HEK293 (cell line): ENCODE measurements at regions not wholly inside any gene's neighbourhood (a gene's known extent, or its start where the extent isn't known, plus 50 kb on each side); places are given as distances from the start of the nearest gene placed in this dataset.

Source experiments
- CTCF ChIA-PET: fragments of 350-600 bp; formaldehyde crosslinking; extraction: SDS; loops from one replicate; lab custom pipeline; 2021; ENCODE audit warnings: antibody characterized with exemption; lab: Yijun Ruan, JAX
- POLR2A ChIA-PET: fragments of 300-600 bp; formaldehyde crosslinking; extraction: SDS; loops from one replicate; lab custom pipeline; 2020; ENCODE audit warnings: antibody characterized with exemption, inconsistent platforms; lab: Yijun Ruan, JAX
- H3K27ac ChIP-seq: fragments of 200-500 bp; sonication (Bioruptor generic); 2 replicates; pipeline ENCODE4 v1.5.1; 2014; ENCODE audit warnings: low read depth, low read length, control low read depth, inconsistent platforms; ENCODE audit errors: extremely low read depth
- H3K36me3 ChIP-seq, 2 experiments: fragments of 200-500 bp in 1 of 2; sonication (Bioruptor generic) in 1 of 2; 1 replicate in 1 of 2; 2 replicates in 1 of 2; pipeline ENCODE4 v1.5.1; 2014 to 2017; ENCODE audit warnings: inconsistent platforms in 2 of 2, low read length in 2 of 2; ENCODE audit not compliant: control insufficient read depth in 2 of 2, insufficient read depth in 1 of 2
- H3K4me1 ChIP-seq: fragments of 200-500 bp; sonication (Bioruptor generic); 2 replicates; pipeline ENCODE4 v1.5.1; 2014; ENCODE audit warnings: mild to moderate bottlenecking, low read length, inconsistent platforms; ENCODE audit not compliant: control insufficient read depth, insufficient read depth
- H3K4me3 ChIP-seq: 2 replicates; pipeline ENCODE4 v1.5.1; 2011; ENCODE audit warnings: low read depth, mild to moderate bottlenecking, control low read depth, low read length, moderate library complexity
- H3K9me3 ChIP-seq: fragments of 200-500 bp; sonication (Bioruptor generic); 2 replicates; pipeline ENCODE4 v1.5.1; 2014; ENCODE audit warnings: low read depth, low read length, inconsistent platforms; ENCODE audit not compliant: control insufficient read depth, insufficient read depth
- BCL11A ChIP-seq: fragments of 450-650 bp; formaldehyde crosslinking; IDR thresholded peaks from 2 replicates; pipeline ENCODE4 v1.5.1; 2016; ENCODE audit warnings: low read depth, missing biosample characterization, missing genetic modification characterization
- KLF8 ChIP-seq: fragments of 450-650 bp; formaldehyde crosslinking; IDR thresholded peaks from 2 replicates; pipeline ENCODE4 v1.5.1; 2016; ENCODE audit warnings: missing biosample characterization, missing genetic modification characterization
- MYNN ChIP-seq: fragments of 450-650 bp; formaldehyde crosslinking; IDR thresholded peaks from 2 replicates; pipeline ENCODE4 v1.5.1; 2016; ENCODE audit warnings: missing biosample characterization, missing genetic modification characterization, borderline replicate concordance
- ZBTB1 ChIP-seq: fragments of 450-650 bp; formaldehyde crosslinking; IDR thresholded peaks from 2 replicates; pipeline ENCODE4 v1.5.1; 2016; ENCODE audit warnings: missing biosample characterization, missing genetic modification characterization
- ZNF10 ChIP-seq: fragments of 450-650 bp; formaldehyde crosslinking; IDR thresholded peaks from 2 replicates; pipeline ENCODE4 v1.5.1; 2017; ENCODE audit warnings: missing biosample characterization, missing genetic modification characterization
- ZNF140 ChIP-seq: fragments of 450-650 bp; formaldehyde crosslinking; IDR thresholded peaks from 2 replicates; pipeline ENCODE4 v1.5.1; 2016; ENCODE audit warnings: missing biosample characterization, missing genetic modification characterization
- ZNF174 ChIP-seq: fragments of 450-650 bp; formaldehyde crosslinking; IDR thresholded peaks from 2 replicates; pipeline ENCODE4 v1.5.0; 2017; ENCODE audit warnings: missing biosample characterization, mild to moderate bottlenecking, missing genetic modification characterization
- ZNF184 ChIP-seq: fragments of 450-650 bp; IDR thresholded peaks from 2 replicates; pipeline ENCODE4 v1.5.1; 2018; ENCODE audit warnings: missing biosample characterization, mild to moderate bottlenecking, missing genetic modification characterization
- ZNF274 ChIP-seq, 2 experiments: fragments of 200-500 bp in 1 of 2; fragments of 450-650 bp in 1 of 2; sonication (Bioruptor generic) in 1 of 2; formaldehyde crosslinking in 1 of 2; IDR thresholded peaks; 2 replicates each; pipeline versions ENCODE4 v1.5.1 to v1.6.1; 2014 to 2016; ENCODE audit warnings: borderline replicate concordance in 1 of 2, inconsistent platforms in 1 of 2, low read length in 1 of 2, missing biosample characterization in 1 of 2, missing genetic modification characterization in 1 of 2
- ZNF292 ChIP-seq: fragments of 450-650 bp; formaldehyde crosslinking; IDR thresholded peaks from 2 replicates; pipeline ENCODE4 v1.5.1; 2016; ENCODE audit warnings: low read depth, missing biosample characterization, missing genetic modification characterization, borderline replicate concordance
- ZNF366 ChIP-seq: fragments of 450-650 bp; formaldehyde crosslinking; conservative IDR thresholded peaks from 2 replicates; pipeline ENCODE4 v1.5.1; 2016; ENCODE audit warnings: missing biosample characterization, missing genetic modification characterization
- ZNF423 ChIP-seq: fragments of 450-650 bp; formaldehyde crosslinking; IDR thresholded peaks from 2 replicates; pipeline ENCODE4 v1.5.1; 2016; ENCODE audit warnings: missing biosample characterization, missing genetic modification characterization
- ZNF560 ChIP-seq: fragments of 450-650 bp; formaldehyde crosslinking; IDR thresholded peaks from 2 replicates; pipeline ENCODE4 v1.5.1; 2017; ENCODE audit warnings: missing biosample characterization, missing genetic modification characterization, borderline replicate concordance
- ZNF600 ChIP-seq: fragments of 450-650 bp; formaldehyde crosslinking; IDR thresholded peaks from 2 replicates; pipeline ENCODE4 v1.5.1; 2016; ENCODE audit warnings: missing biosample characterization, missing genetic modification characterization
- TF ChIP-seq, protein P1 (sequence below): fragments of 450-650 bp; formaldehyde crosslinking; IDR thresholded peaks from 2 replicates; pipeline ENCODE4 v1.5.1; 2016; ENCODE audit warnings: missing biosample characterization, missing genetic modification characterization
- TF ChIP-seq, protein P2 (sequence below): fragments of 450-650 bp; formaldehyde crosslinking; IDR thresholded peaks from 2 replicates; pipeline ENCODE4 v1.5.1; 2016; ENCODE audit warnings: missing biosample characterization, missing genetic modification characterization
- TF ChIP-seq, protein P3 (sequence below): fragments of 450-650 bp; formaldehyde crosslinking; IDR thresholded peaks from 2 replicates; pipeline ENCODE4 v1.5.1; 2016; ENCODE audit warnings: missing biosample characterization, missing genetic modification characterization, borderline replicate concordance

DNA sequence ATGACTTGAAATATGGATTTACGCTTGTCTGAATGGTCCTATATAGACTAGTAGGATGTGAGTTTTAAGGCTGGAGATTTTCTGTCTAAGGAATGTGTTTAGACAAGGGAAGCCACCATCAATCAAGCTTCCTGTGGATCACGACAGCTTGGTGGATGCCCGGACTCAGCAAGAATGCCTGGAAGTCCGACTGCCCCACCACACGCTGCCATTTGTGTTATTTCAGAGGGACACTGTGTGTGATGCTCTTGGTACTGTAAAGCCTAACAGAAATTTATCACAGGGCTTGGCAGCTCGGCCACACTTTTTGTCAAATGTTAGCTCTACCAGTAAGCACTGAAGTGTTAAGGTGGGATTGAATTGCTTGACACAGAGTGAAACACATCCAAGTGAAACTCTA, 127.1 kb upstream of the CDH7 start:
- H3K4me3 ChIP-seq, result no peak overlapping the region
- TF ChIP-seq ZNF560 (tag by site-specific recombination), result no peak
- TF ChIP-seq ZNF174 (tag by site-specific recombination), result no peak
- TF ChIP-seq ZNF292 (tag by site-specific recombination), result no peak
- TF ChIP-seq, protein P1, sequence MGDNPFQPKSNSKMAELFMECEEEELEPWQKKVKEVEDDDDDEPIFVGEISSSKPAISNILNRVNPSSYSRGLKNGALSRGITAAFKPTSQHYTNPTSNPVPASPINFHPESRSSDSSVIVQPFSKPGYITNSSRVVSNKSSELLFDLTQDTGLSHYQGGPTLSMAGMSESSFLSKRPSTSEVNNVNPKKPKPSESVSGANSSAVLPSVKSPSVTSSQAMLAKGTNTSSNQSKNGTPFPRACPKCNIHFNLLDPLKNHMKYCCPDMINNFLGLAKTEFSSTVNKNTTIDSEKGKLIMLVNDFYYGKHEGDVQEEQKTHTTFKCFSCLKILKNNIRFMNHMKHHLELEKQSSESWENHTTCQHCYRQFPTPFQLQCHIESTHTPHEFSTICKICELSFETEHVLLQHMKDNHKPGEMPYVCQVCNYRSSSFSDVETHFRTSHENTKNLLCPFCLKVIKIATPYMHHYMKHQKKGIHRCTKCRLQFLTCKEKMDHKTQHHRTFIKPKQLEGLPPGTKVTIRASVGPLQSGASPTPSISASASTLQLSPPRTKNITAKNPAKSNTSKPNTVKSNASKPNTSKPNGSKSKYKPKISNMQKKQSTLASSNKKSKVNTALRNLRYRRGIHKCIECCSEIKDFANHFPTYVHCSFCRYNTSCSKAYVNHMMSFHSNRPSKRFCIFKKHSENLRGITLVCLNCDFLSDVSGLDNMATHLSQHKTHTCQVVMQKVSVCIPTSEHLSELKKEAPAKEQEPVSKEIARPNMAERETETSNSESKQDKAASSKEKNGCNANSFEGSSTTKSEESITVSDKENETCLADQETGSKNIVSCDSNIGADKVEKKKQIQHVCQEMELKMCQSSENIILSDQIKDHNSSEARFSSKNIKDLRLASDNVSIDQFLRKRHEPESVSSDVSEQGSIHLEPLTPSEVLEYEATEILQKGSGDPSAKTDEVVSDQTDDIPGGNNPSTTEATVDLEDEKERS (tag by site-specific recombination), result no peak
- no peak for TF ChIP-seq MYNN (tag by site-specific recombination)
- TF ChIP-seq ZNF366, result no peak
- TF ChIP-seq ZBTB1 (tag by site-specific recombination), result no peak
- TF ChIP-seq ZNF10 (tag by site-specific recombination), result no peak
- TF ChIP-seq, protein P2, sequence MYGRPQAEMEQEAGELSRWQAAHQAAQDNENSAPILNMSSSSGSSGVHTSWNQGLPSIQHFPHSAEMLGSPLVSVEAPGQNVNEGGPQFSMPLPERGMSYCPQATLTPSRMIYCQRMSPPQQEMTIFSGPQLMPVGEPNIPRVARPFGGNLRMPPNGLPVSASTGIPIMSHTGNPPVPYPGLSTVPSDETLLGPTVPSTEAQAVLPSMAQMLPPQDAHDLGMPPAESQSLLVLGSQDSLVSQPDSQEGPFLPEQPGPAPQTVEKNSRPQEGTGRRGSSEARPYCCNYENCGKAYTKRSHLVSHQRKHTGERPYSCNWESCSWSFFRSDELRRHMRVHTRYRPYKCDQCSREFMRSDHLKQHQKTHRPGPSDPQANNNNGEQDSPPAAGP, result no peak
- TF ChIP-seq ZNF600 (tag by site-specific recombination), result no peak
- no peak for TF ChIP-seq ZNF184 (tag by site-specific recombination)
- TF ChIP-seq ZNF423 (tag by site-specific recombination), result no peak
- TF ChIP-seq KLF8, result no peak
- TF ChIP-seq, all 188 proteins: peak for 0
- Histone ChIP-seq H3K36me3 (no peaks in the 10 kb centered on the region), H3K9me3 (no peaks in the 10 kb centered on the region), H3K27ac (no peak overlapping the region), H3K4me1 (no peaks in the 10 kb centered on the region)
- POLR2A ChIA-PET, result no interaction called here
- CTCF ChIA-PET, result interaction anchor here (0.7 kb wide), 1 partner anchor 14 kb away, joined by 4 read pairs; no protein-coding TSS in a partner anchor

DNA sequence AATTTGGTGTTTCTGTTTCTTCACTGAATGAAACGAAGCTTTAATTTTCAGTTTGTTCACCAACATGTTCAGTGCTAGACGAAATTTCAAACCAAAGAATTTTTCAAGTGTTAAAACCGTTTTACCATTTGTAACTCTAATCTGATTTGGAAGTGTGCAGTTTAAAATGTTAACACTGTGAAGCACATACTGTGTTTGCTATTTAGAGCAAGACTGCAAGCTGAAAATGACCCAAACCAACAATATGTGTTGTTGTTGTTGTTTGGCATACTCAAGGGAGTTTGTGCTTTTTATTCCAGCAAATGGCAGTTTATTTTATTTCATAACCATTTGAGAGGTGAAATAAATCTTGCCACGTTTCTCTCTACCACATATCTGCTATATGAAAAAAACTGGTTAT, 128.4 kb upstream of the CDH7 start:
- Histone ChIP-seq H3K4me1 (no peaks in the 10 kb centered on the region), H3K27ac (no peak overlapping the region), H3K36me3 (no peaks in the 10 kb centered on the region), H3K4me3 (no peak overlapping the region), H3K9me3 (no peaks in the 10 kb centered on the region)
- TF ChIP-seq ZNF274 (IDR thresholded peaks at IDR 0.05; ENCODE audit: low read length) (no peak), ZNF274 (tag by site-specific recombination; IDR thresholded peaks at IDR 0.05; ENCODE audit: borderline replicate concordance) (no peak), BCL11A (tag by site-specific recombination) (no peak), ZNF140 (tag by site-specific recombination) (no peak)
- TF ChIP-seq, protein P3, sequence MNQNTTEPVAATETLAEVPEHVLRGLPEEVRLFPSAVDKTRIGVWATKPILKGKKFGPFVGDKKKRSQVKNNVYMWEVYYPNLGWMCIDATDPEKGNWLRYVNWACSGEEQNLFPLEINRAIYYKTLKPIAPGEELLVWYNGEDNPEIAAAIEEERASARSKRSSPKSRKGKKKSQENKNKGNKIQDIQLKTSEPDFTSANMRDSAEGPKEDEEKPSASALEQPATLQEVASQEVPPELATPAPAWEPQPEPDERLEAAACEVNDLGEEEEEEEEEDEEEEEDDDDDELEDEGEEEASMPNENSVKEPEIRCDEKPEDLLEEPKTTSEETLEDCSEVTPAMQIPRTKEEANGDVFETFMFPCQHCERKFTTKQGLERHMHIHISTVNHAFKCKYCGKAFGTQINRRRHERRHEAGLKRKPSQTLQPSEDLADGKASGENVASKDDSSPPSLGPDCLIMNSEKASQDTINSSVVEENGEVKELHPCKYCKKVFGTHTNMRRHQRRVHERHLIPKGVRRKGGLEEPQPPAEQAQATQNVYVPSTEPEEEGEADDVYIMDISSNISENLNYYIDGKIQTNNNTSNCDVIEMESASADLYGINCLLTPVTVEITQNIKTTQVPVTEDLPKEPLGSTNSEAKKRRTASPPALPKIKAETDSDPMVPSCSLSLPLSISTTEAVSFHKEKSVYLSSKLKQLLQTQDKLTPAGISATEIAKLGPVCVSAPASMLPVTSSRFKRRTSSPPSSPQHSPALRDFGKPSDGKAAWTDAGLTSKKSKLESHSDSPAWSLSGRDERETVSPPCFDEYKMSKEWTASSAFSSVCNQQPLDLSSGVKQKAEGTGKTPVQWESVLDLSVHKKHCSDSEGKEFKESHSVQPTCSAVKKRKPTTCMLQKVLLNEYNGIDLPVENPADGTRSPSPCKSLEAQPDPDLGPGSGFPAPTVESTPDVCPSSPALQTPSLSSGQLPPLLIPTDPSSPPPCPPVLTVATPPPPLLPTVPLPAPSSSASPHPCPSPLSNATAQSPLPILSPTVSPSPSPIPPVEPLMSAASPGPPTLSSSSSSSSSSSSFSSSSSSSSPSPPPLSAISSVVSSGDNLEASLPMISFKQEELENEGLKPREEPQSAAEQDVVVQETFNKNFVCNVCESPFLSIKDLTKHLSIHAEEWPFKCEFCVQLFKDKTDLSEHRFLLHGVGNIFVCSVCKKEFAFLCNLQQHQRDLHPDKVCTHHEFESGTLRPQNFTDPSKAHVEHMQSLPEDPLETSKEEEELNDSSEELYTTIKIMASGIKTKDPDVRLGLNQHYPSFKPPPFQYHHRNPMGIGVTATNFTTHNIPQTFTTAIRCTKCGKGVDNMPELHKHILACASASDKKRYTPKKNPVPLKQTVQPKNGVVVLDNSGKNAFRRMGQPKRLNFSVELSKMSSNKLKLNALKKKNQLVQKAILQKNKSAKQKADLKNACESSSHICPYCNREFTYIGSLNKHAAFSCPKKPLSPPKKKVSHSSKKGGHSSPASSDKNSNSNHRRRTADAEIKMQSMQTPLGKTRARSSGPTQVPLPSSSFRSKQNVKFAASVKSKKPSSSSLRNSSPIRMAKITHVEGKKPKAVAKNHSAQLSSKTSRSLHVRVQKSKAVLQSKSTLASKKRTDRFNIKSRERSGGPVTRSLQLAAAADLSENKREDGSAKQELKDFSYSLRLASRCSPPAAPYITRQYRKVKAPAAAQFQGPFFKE, result no peak
- ChIA-PET CTCF (interaction anchor here (0.7 to 1.3 kb wide), 2 partner anchors 19 to 130 kb away, joined by 3 to 4 read pairs; no protein-coding TSS in a partner anchor), POLR2A (no interaction called here)
